DMS114 treated with DMSO at 0.1 percent for 48 hours (cell line): ENCODE measurements at regions not wholly inside any gene's neighbourhood (a gene's known extent, or its start where the extent isn't known, plus 50 kb on each side); places are given as distances from the start of the nearest gene placed in this dataset.

ENCODE experiments used
- DNase-seq: peaks from one replicate; lab custom pipeline; 2025; ENCODE audit not compliant: unreplicated experiment; lab: John Stamatoyannopoulos, UW

- no peak for DNase-seq
Observed at GRCh38 chr9:16223074-16223871, 647.2 kb downstream of the BNC2 start.

- no peak for DNase-seq
Observed at GRCh38 chr9:16230731-16231130, 639.7 kb downstream of the BNC2 start.

- no peak for DNase-seq
Observed at GRCh38 chr9:16236311-16236710, 634.2 kb downstream of the BNC2 start.

- DNase-seq: no peak
Observed at GRCh38 chr9:16236882-16237281, 633.6 kb downstream of the BNC2 start.

GRCh38 chr9:16238623-16239138, 631.8 kb downstream of the BNC2 start:
- no peak for DNase-seq

- DNase-seq: no peak
Observed at GRCh38 chr9:16241231-16241630, 629.2 kb downstream of the BNC2 start.

- no peak for DNase-seq
Observed at GRCh38 chr9:16243798-16244197, 626.7 kb downstream of the BNC2 start.

GRCh38 chr9:16245756-16246440, 624.6 kb downstream of the BNC2 start:
- no peak for DNase-seq

GRCh38 chr9:16246785-16247184, 623.7 kb downstream of the BNC2 start:
- no peak for DNase-seq

GRCh38 chr9:16247188-16247875, 623.1 kb downstream of the BNC2 start:
- DNase-seq: no peak

GRCh38 chr9:16248822-16249221, 621.6 kb downstream of the BNC2 start:
- no peak for DNase-seq

GRCh38 chr9:16252616-16253015, 617.9 kb downstream of the BNC2 start:
- no peak for DNase-seq

GRCh38 chr9:16254674-16255073, 615.8 kb downstream of the BNC2 start:
- no peak for DNase-seq

- no peak for DNase-seq
Observed at GRCh38 chr9:16255217-16255616, 615.3 kb downstream of the BNC2 start.

GRCh38 chr9:16257604-16258003, 612.9 kb downstream of the BNC2 start:
- DNase-seq: no peak

GRCh38 chr9:16258191-16258590, 612.3 kb downstream of the BNC2 start:
- DNase-seq: no peak

- no peak for DNase-seq
Observed at GRCh38 chr9:16258708-16259107, 611.8 kb downstream of the BNC2 start.

- no peak for DNase-seq
Observed at GRCh38 chr9:16262477-16263261, 607.8 kb downstream of the BNC2 start.

GRCh38 chr9:16265688-16266087, 604.8 kb downstream of the BNC2 start:
- no peak for DNase-seq

GRCh38 chr9:16266648-16267276, 603.7 kb downstream of the BNC2 start:
- no peak for DNase-seq
